Globus pallidus (tissue), 1 donor: ENCODE measurements at regions not wholly inside any gene's neighbourhood (a gene's known extent, or its start where the extent isn't known, plus 50 kb on each side); places are given as distances from the start of the nearest gene placed in this dataset.

Source experiments
- DNase-seq: peaks from one replicate; pipeline ENCODE4 v3.0.0-alpha.2; 2015; ENCODE audit warnings: low spot score

GRCh38 chr11:71310184-71310583 is 57.8 kb upstream of the SHANK2 start:
- no peak for DNase-seq

- no peak for DNase-seq
Measured at GRCh38 chr11:71309611-71310010, 57.2 kb upstream of the SHANK2 start.

- no peak for DNase-seq
Measured at GRCh38 chr11:71309181-71309580, 56.8 kb upstream of the SHANK2 start.

- DNase-seq = no peak
Measured at GRCh38 chr11:71307811-71308645, 55.7 kb upstream of the SHANK2 start.

DNA sequence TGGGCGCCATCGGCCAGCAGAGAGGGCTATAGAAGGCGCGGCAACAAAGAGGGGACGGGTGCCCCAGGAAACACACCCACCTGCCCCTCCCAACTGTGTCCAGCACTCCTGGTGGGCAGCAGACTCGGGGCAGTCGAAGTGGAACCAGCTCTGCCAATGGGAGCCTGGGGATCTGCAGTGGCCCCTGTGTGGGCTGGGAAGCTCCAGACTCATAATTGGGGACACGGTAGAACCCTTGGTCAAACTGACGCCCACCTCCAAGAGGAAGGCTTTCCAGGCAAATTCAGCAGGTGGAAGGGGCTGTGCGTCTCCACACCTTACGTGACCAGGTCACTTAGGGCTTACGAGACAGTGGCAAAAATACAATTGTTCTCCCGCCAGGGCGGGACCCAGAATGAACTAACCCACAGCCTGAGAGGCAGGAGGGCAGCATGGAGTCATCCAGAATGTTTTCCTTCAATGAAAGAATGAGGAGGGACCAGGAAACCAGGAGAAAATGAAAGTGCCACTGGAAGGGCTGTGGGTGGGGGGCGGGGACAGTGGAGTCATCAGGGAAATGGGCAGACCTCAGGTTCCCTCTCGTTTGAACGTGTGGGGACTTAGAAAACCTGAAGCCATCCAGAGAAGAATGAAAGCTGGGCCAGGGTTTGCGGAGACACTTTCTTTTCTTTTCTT is 53.2 kb upstream of the SHANK2 start:
- no peak for DNase-seq

GRCh38 chr11:71305041-71305440 is 52.7 kb upstream of the SHANK2 start:
- DNase-seq = no peak

GRCh38 chr11:71304491-71304890 is 52.1 kb upstream of the SHANK2 start:
- no peak for DNase-seq

DNA sequence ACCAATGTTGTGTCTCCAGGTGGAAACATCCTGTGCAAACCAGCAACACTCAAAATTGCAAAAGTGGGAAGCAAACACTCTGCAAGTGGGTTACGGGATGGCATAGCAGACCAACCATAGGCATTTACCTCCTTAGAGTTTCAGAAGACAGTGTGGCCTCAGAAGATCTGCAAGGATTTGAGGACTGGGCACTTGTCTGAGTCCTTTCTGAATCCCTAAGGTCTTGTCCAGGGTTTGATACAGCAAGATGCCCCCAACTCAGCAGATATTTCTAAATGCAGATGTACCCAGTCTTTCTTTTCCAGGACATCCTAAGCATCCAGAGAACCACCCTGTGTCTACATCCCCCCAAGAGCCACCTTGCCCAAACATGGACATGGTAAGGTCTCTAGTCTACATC is 51.7 kb upstream of the SHANK2 start:
- no peak for DNase-seq

DNA sequence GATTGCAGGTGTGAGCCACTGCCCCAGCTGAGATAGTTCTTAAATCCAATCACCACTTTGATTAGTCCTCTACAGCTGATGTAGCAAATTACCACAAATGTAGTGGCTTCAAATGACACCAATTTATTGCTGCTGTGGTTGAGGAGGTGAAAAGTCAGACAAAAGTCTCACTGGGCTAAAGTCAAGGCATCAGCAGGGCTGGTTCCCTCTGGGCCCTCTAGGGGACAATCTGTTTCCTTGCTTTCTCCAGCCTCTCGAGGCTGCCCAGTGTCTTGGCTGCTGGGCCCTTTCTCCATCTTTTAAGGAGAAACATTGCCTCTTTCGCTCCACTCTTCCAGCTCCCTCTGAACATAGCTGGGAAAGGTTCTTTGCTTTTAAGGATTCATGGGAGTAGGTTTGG is 50.5 kb upstream of the SHANK2 start:
- DNase-seq = no peak

DNA sequence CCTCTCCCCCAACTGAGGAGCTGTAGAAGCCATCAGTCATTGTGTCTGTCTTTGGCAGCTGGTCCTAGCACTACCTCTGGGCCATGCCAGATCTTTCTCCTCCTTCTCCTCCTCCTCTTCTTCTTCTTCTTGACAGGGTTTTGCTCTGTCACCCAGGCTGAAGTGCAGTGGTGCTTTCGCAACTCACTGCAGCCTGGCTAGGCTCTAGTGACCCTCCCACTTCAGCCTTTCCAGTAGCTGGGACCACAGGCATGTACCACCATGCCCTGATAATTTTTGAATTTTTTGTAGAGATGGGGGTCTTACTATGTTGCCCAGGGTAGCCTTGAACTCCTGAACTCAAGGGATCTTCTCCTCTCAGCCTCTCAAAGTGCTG is 50.1 kb upstream of the SHANK2 start:
- no peak for DNase-seq
